A673 (cell line): ENCODE measurements at regions not wholly inside any gene's neighbourhood (a gene's known extent, or its start where the extent isn't known, plus 50 kb on each side); places are given as distances from the start of the nearest gene placed in this dataset.

Experiments used
- EZH2 ChIP-seq: fragments of 200-600 bp; sonication (generic); IDR thresholded peaks from 2 replicates; pipeline ENCODE4 v1.6.1; 2017; ENCODE audit warnings: borderline replicate concordance, low read depth, mild to moderate bottlenecking, mixed read lengths, antibody characterized with exemption, low read length; ENCODE audit not compliant: poor library complexity, severe bottlenecking
- TF ChIP-seq, protein P1 (sequence below): fragments of 300-800, 200-600 bp; sonication (generic); conservative IDR thresholded peaks from 2 replicates; pipeline ENCODE4 v1.5.1; 2017; ENCODE audit warnings: low read depth, mild to moderate bottlenecking, antibody characterized with exemption, low read length, moderate library complexity, mixed read lengths

- TF ChIP-seq, protein P1, sequence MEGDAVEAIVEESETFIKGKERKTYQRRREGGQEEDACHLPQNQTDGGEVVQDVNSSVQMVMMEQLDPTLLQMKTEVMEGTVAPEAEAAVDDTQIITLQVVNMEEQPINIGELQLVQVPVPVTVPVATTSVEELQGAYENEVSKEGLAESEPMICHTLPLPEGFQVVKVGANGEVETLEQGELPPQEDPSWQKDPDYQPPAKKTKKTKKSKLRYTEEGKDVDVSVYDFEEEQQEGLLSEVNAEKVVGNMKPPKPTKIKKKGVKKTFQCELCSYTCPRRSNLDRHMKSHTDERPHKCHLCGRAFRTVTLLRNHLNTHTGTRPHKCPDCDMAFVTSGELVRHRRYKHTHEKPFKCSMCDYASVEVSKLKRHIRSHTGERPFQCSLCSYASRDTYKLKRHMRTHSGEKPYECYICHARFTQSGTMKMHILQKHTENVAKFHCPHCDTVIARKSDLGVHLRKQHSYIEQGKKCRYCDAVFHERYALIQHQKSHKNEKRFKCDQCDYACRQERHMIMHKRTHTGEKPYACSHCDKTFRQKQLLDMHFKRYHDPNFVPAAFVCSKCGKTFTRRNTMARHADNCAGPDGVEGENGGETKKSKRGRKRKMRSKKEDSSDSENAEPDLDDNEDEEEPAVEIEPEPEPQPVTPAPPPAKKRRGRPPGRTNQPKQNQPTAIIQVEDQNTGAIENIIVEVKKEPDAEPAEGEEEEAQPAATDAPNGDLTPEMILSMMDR, result no peak
- no peak for TF ChIP-seq EZH2
Observed at GRCh38 chr10:22837771-22838170, 90.1 kb upstream of the ARMC3 start.
